Vagina (tissue), 2 donors: ENCODE measurements at regions not wholly inside any gene's neighbourhood (a gene's known extent, or its start where the extent isn't known, plus 50 kb on each side); places are given as distances from the start of the nearest gene placed in this dataset.

Experiments used
- DNase-seq, 2 donors: peaks; one replicate each; pipeline ENCODE4 v3.0.0-alpha.2; 2017; ENCODE audit errors: extremely low spot score in 2 of 2
- H3K27ac ChIP-seq: fragments of 200-600 bp; sonication (generic); one replicate; pipeline ENCODE4 v1.5.1; 2019
- H3K27me3 ChIP-seq: fragments of 200-600 bp; sonication (generic); one replicate; pipeline ENCODE4 v1.5.1; 2019
- H3K36me3 ChIP-seq, 2 donors: fragments of 200-600 bp; sonication (generic); one replicate each; pipeline ENCODE4 v1.5.1; 2017 to 2019
- H3K4me1 ChIP-seq: fragments of 200-600 bp; sonication (generic); one replicate; pipeline ENCODE4 v1.5.1; 2019
- H3K4me3 ChIP-seq, 2 donors: fragments of 200-600 bp; sonication (generic); 1 replicate in 1 of 2; 2 replicates in 1 of 2; pipeline ENCODE4 v1.5.1; 2016 to 2019
- H3K9me3 ChIP-seq: fragments of 200-600 bp; sonication (generic); one replicate; pipeline ENCODE4 v1.5.1; 2019
- CTCF ChIP-seq, 3 experiments: fragments of 450-650 bp in 2 of 3; fragments of 200-600 bp in 1 of 3; sonication (generic) in 1 of 3; IDR thresholded peaks; one replicate each; pipeline ENCODE4 v1.5.1; 2017 to 2019; ENCODE audit warnings: antibody characterized with exemption in 3 of 3, mild to moderate bottlenecking in 2 of 3, moderate library complexity in 2 of 3
- POLR2A ChIP-seq, 2 donors: fragments of 450-650 bp; IDR thresholded peaks; one replicate each; pipeline ENCODE4 v1.6.1; 2017; ENCODE audit warnings: antibody characterized with exemption in 2 of 2, mild to moderate bottlenecking in 2 of 2, moderate library complexity in 2 of 2
- POLR2AphosphoS5 ChIP-seq, 2 donors: sonication (generic); formaldehyde crosslinking; IDR thresholded peaks; one replicate each; pipeline ENCODE4 v1.9.0; 2017; ENCODE audit warnings: antibody characterized with exemption in 2 of 2, mild to moderate bottlenecking in 2 of 2, low read depth in 1 of 2; ENCODE audit not compliant: insufficient read depth in 1 of 2
- intact Hi-C: fragments of 100-400 bp; cut with DNase I; formaldehyde crosslinking; loops from one replicate; pipeline ENCODE4 v1.15.1; 2023

GRCh38 chr5:40260361-40260760, 419.4 kb upstream of the PTGER4 start:
- no peak for DNase-seq
- Histone ChIP-seq H3K4me1 (no peaks in the 10 kb centered on the region), H3K9me3 (no peaks in the 10 kb centered on the region), H3K36me3 (no peaks in the 10 kb centered on the region), H3K27ac (no peak overlapping the region), H3K27me3 (no peaks in the 10 kb centered on the region), H3K4me3 (no peak overlapping the region)
- no peak for TF ChIP-seq POLR2AphosphoS5 (IDR thresholded peaks at IDR 0.05; ENCODE audit: insufficient read depth in 1 of 2, low read depth in 1 of 2)
- no peak for TF ChIP-seq CTCF (IDR thresholded peaks at IDR 0.05)
- intact Hi-C loops, result no loop called here

- no peaks in the 10 kb centered on the region for H3K27me3 ChIP-seq
- TF ChIP-seq POLR2A (IDR thresholded peaks at IDR 0.05), result no peak
- TF ChIP-seq POLR2AphosphoS5 (IDR thresholded peaks at IDR 0.05; ENCODE audit: insufficient read depth in 1 of 2, low read depth in 1 of 2), result no peak
- TF ChIP-seq CTCF (IDR thresholded peaks at IDR 0.05), result no peak
- H3K4me3 ChIP-seq, result no peak overlapping the region
- H3K27ac ChIP-seq, result no peak overlapping the region
- no peaks in the 10 kb centered on the region for H3K9me3 ChIP-seq
- no peak for DNase-seq
- H3K4me1 ChIP-seq, result no peaks in the 10 kb centered on the region
- intact Hi-C loops, result no loop called here
- no peaks in the 10 kb centered on the region for H3K36me3 ChIP-seq
Measured at GRCh38 chr5:40258222-40258621, 421.5 kb upstream of the PTGER4 start.

- intact Hi-C loops, result no loop called here
- TF ChIP-seq POLR2AphosphoS5 (IDR thresholded peaks at IDR 0.05; ENCODE audit: insufficient read depth in 1 of 2, low read depth in 1 of 2), result no peak
- no peak overlapping the region for H3K27ac ChIP-seq
- H3K9me3 ChIP-seq, result no peaks in the 10 kb centered on the region
- H3K27me3 ChIP-seq, result no peaks in the 10 kb centered on the region
- H3K4me3 ChIP-seq, result no peak overlapping the region
- no peak for DNase-seq
- no peaks in the 10 kb centered on the region for H3K36me3 ChIP-seq
- no peaks in the 10 kb centered on the region for H3K4me1 ChIP-seq
Measured at GRCh38 chr5:40240671-40241070, 439.0 kb upstream of the PTGER4 start.

GRCh38 chr5:40240111-40240510, 439.6 kb upstream of the PTGER4 start:
- Histone ChIP-seq H3K36me3 (no peaks in the 10 kb centered on the region), H3K27me3 (no peaks in the 10 kb centered on the region), H3K27ac (no peak overlapping the region), H3K4me1 (no peaks in the 10 kb centered on the region), H3K9me3 (no peaks in the 10 kb centered on the region), H3K4me3 (no peak overlapping the region)
- no peak for DNase-seq
- intact Hi-C loops, result no loop called here
- TF ChIP-seq POLR2A (IDR thresholded peaks at IDR 0.05) (no peak), CTCF (IDR thresholded peaks at IDR 0.05) (no peak), POLR2AphosphoS5 (IDR thresholded peaks at IDR 0.05; ENCODE audit: insufficient read depth in 1 of 2, low read depth in 1 of 2) (no peak)

GRCh38 chr5:40238066-40238745, 441.5 kb upstream of the PTGER4 start:
- no peak for DNase-seq
- Histone ChIP-seq H3K36me3 (no peaks in the 10 kb centered on the region), H3K27me3 (no peaks in the 10 kb centered on the region), H3K27ac (no peak overlapping the region), H3K4me3 (no peak overlapping the region), H3K4me1 (no peaks in the 10 kb centered on the region), H3K9me3 (no peaks in the 10 kb centered on the region)
- intact Hi-C loops, result no loop called here
- TF ChIP-seq POLR2A (IDR thresholded peaks at IDR 0.05) (no peak), POLR2AphosphoS5 (IDR thresholded peaks at IDR 0.05; ENCODE audit: insufficient read depth in 1 of 2, low read depth in 1 of 2) (no peak), CTCF (IDR thresholded peaks at IDR 0.05) (no peak)
